ENCODE measurements at regions not wholly inside any gene's neighbourhood (a gene's known extent, or its start where the extent isn't known, plus 50 kb on each side); places are given as distances from the start of the nearest gene placed in this dataset.

DNA sequence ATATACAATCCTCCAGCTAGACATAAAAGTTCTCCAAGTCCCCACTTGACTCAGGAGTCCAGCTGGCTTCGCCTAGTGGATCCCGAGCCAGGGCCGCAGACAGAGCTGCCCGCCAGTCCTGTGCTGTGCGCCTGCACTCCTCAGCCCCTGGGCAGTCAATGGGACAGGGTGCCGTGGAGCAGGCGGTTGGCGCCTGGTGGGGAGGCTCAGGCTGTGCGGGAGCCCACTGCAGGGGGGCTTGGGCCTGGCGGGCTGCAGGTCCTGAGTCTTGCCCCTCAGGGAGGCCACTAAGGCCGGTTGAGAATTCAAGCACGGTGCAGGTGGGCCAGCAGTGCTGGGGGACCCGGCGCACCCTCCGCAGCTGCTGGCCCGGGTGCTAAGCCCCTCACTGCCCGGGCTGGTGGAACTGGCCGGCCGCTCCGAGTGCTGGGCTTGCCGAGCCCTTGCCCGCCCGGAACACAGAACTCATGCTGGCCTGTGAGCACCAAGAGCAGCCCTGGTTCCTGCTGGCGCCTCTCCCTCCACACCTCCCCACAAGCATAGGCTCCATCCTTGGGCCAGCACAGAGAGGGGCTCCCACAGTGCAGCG, 884.8 kb upstream of the LRRC4C start:
- ATAC-seq (ENCODE audit: low FRiP score) (peak; percentile 32), DNase-seq (ENCODE audit: low spot score) (no peak)
- TF ChIP-seq, protein P1, sequence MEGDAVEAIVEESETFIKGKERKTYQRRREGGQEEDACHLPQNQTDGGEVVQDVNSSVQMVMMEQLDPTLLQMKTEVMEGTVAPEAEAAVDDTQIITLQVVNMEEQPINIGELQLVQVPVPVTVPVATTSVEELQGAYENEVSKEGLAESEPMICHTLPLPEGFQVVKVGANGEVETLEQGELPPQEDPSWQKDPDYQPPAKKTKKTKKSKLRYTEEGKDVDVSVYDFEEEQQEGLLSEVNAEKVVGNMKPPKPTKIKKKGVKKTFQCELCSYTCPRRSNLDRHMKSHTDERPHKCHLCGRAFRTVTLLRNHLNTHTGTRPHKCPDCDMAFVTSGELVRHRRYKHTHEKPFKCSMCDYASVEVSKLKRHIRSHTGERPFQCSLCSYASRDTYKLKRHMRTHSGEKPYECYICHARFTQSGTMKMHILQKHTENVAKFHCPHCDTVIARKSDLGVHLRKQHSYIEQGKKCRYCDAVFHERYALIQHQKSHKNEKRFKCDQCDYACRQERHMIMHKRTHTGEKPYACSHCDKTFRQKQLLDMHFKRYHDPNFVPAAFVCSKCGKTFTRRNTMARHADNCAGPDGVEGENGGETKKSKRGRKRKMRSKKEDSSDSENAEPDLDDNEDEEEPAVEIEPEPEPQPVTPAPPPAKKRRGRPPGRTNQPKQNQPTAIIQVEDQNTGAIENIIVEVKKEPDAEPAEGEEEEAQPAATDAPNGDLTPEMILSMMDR (IDR thresholded peaks at IDR 0.05), result no peak

DNA sequence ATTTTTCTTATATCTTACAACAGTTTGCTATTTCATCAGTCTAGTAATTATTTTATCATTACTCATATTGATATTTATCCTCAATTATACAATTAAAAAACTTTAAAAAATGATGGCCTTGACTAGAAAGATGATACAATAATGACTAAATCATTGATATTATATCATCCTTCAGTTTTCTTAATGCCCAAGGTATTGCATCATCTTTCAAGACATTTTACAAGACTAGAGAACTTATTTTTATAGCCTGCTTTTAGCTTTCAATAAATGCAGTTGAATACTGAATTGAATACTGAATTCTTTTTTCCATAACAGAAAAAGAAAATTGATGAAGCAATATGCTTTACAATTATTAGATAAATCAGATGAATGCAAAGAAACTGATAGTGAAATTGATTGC, 886.5 kb upstream of the LRRC4C start:
- no peak for DNase-seq (ENCODE audit: low spot score)
- TF ChIP-seq, protein P1 (IDR thresholded peaks at IDR 0.05), result no peak
- no peak for ATAC-seq (ENCODE audit: low FRiP score)

DNA sequence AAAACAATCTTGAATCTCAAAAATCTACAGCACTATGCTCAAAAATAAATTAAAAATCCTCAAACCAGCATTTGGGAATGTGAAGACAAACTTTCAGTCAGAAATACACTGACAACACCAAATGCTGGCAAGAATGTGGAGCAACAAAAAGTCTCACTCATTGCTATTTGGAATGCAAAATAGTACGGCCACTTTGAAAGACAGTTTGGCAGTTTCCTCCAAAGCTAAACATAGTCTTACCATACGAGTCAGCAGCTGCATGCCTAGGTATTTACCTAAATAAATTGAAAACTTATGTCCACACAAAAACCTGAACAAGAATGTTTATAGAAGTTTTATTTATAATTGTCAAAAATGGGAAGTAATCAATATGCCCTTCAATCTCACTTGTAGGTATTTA, 904.2 kb upstream of the LRRC4C start:
- no peak for ATAC-seq (ENCODE audit: low FRiP score)
- TF ChIP-seq, protein P1 (IDR thresholded peaks at IDR 0.05), result no peak
- DNase-seq (ENCODE audit: low spot score), result no peak

DNA sequence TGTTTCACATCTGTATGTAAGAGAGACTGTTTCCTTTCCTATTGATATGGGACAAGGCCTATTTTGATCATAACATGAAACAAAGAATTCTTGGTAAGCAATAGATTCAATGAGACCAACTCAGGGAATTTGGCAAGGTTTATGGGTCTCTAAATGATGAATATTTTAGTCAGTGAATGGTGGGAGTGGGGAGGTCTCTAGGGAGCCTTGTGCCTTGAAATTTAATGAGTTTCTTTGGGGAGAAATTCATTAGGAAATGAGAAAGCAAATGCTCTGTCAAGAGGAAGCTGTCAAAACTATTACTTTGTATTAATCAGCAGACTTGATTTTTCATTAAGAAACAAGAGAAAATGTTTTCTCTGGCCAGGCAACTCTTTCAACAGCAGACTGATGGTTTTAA, 921.7 kb upstream of the API5 start:
- TF ChIP-seq, protein P1 (IDR thresholded peaks at IDR 0.05), result no peak
- no peak for ATAC-seq (ENCODE audit: low FRiP score)
- no peak for DNase-seq (ENCODE audit: low spot score)

DNA sequence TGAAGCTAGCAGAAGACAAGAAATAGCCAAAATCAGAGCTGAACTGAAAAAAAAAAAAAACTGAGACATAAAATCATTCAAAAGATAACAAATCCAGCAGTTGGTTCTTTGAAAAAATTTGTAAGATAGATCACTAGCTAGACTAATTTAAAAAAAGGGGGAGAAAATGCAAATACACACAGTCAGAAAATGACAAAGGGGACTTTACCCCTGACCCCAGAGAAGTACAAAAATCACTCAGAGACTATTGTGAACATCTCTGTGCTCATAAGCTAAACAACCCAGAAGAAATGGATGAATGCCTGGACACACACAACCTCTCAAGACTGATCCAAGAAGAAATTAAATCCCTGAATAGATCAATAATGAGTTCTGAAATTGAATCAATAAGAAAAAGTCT, 914.3 kb upstream of the API5 start:
- DNase-seq (ENCODE audit: low spot score) (no peak), ATAC-seq (ENCODE audit: low FRiP score) (no peak)
- TF ChIP-seq, protein P1 (IDR thresholded peaks at IDR 0.05), result no peak

DNA sequence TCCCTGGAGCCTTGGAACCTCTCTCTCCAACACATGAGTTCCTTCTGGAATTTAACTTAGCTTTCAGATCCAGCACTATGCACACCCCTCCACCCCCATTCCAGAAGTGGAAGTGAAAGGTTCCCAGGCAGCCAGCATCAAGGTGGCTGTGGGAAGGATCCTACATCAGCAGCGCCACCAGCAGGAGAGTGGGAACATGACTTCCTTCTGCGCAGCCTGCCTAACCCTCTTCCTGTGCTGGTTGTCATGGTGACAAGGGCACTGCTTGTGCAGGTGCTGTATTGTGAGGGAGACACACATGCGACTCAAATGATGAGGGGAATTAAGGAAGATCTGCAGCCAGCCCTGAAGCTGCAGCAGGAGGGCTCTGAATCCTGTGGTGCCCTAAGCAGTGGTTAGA, 904.5 kb upstream of the API5 start:
- TF ChIP-seq, protein P1 (IDR thresholded peaks at IDR 0.05), result no peak
- no peak for ATAC-seq (ENCODE audit: low FRiP score)
- DNase-seq (ENCODE audit: low spot score), result no peak

DNA sequence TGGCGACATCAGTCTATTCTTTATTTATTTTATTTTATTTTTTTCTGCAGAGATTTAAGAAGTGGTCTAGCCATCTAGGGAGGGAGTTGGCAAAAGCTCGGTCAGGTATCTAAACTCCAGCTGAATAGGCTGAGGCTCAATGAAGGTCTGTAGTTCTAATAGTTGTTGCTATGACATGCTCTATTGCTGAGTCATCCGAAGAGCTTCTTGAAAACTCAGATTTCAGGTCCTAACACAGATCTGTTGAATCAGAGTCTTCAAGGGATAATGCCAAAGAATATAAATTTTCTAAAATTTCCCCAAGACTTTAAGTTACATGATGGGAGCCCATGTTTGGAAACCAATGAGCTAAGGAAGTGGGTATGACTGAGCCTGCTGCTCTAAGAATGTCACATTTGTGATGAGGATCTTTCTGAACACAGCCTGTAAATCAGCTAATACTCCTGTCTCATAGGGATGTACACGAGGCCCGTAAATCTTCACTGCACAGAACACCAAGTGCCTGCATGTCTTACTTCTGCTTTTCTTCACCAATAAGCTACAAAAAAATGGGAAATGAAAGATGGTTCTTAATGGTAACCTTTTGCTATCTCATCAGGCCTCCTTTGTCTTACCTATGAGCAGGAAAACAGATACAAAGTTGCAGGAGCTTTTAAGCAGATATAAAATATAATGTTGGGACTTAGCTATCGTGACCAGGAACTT, 901.4 kb upstream of the API5 start:
- TF ChIP-seq, protein P1 (IDR thresholded peaks at IDR 0.05), result no peak

More for the DNA sequence above, 901.4 kb upstream of the API5 start:
- ATAC-seq (ENCODE audit: low FRiP score) (no peak), DNase-seq (ENCODE audit: low spot score) (no peak)

Data from omental fat pad (tissue), 3 donors.